B cell (primary cell): ENCODE measurements at regions not wholly inside any gene's neighbourhood (a gene's known extent, or its start where the extent isn't known, plus 50 kb on each side); places are given as distances from the start of the nearest gene placed in this dataset.

ENCODE experiments used
- ATAC-seq: fragments of 200-7000 bp; cut with Tn5 transposase; one replicate; pipeline ENCODE4 v1.10.0; 2021; ENCODE audit warnings: low read depth, mild to moderate bottlenecking, moderate number of reproducible peaks, moderate library complexity
- CTCF ChIA-PET: fragments of 350-600 bp; sonication (Branson Sonifier 250); formaldehyde crosslinking; loops from one replicate; lab custom pipeline; 2021; ENCODE audit warnings: antibody characterized with exemption, inconsistent platforms; lab: Charles Lee
- POLR2A ChIA-PET: fragments of 350-600 bp; sonication (Branson Sonifier 250); formaldehyde crosslinking; loops from one replicate; lab custom pipeline; 2021; ENCODE audit warnings: antibody characterized with exemption; lab: Charles Lee
- DNase-seq: peaks from one replicate; pipeline ENCODE4 v3.0.0; 2013
- H2AFZ ChIP-seq: 2 replicates; pipeline ENCODE4 v1.6.1; 2012; ENCODE audit warnings: mild to moderate bottlenecking, low read depth, low read length; ENCODE audit not compliant: insufficient read depth, poor library complexity, severe bottlenecking
- H3K27ac ChIP-seq, 2 donors: 1 replicate in 1 of 2; 2 replicates in 1 of 2; pipeline ENCODE4 v1.5.1; 2012 to 2013; ENCODE audit warnings: low read length in 2 of 2, mild to moderate bottlenecking in 2 of 2, moderate library complexity in 1 of 2
- H3K27me3 ChIP-seq, 4 experiments: fragments of 200-600 bp in 1 of 4; sonication (generic) in 1 of 4; replicated peaks in 1 of 4; 1 replicate in 2 of 4; 2 replicates in 2 of 4; pipeline versions ENCODE4 v1.6.1 to v1.7.0; 2013 to 2016; ENCODE audit warnings: low read length in 3 of 4, mild to moderate bottlenecking in 2 of 4, mixed read lengths in 1 of 4, moderate library complexity in 1 of 4; ENCODE audit not compliant: insufficient read depth in 4 of 4, control insufficient read depth in 3 of 4; ENCODE audit errors: control extremely low read depth in 1 of 4
- H3K36me3 ChIP-seq, 2 experiments: replicated peaks in 1 of 2; 1 replicate in 1 of 2; 2 replicates in 1 of 2; pipeline versions ENCODE4 v1.6.1 to v1.7.1; 2013; ENCODE audit warnings: low read length in 1 of 2; ENCODE audit not compliant: insufficient read depth in 2 of 2, control insufficient read depth in 1 of 2; ENCODE audit errors: control extremely low read depth in 1 of 2, extremely low read depth in 1 of 2
- H3K4me1 ChIP-seq, 2 donors: fragments of 200-600 bp in 1 of 2; sonication (generic) in 1 of 2; 1 replicate in 1 of 2; 2 replicates in 1 of 2; pipeline versions ENCODE4 v1.5.1 to v1.6.1; 2013 to 2017; ENCODE audit warnings: low read length in 2 of 2; ENCODE audit not compliant: control insufficient read depth in 2 of 2, insufficient read depth in 2 of 2
- H3K4me2 ChIP-seq: replicated peaks from 2 replicates; pipeline ENCODE3; 2012; ENCODE audit warnings: mild to moderate bottlenecking, low read depth, low read length; ENCODE audit not compliant: poor library complexity, severe bottlenecking
- H3K4me3 ChIP-seq, 5 experiments: fragments of 200-600 bp in 1 of 5; sonication (generic) in 1 of 5; 1 replicate in 3 of 5; 2 replicates in 2 of 5; pipeline versions ENCODE4 v1.5.1 to v1.7.0; 2011 to 2016; ENCODE audit warnings: low read length in 4 of 5, mild to moderate bottlenecking in 4 of 5, low read depth in 2 of 5, control low read depth in 1 of 5, moderate library complexity in 1 of 5; ENCODE audit not compliant: insufficient read depth in 1 of 5; ENCODE audit errors: control extremely low read depth in 1 of 5, extremely low read depth in 1 of 5
- H3K79me2 ChIP-seq: fragments of 200-600 bp; sonication (generic); one replicate; pipeline ENCODE4 v1.6.0; 2016; ENCODE audit warnings: low read length; ENCODE audit not compliant: control insufficient read depth, insufficient read depth
- H3K9ac ChIP-seq: fragments of 200-600 bp; sonication (generic); 2 replicates; pipeline ENCODE4 v1.6.1; 2017; ENCODE audit warnings: mild to moderate bottlenecking, low read length, moderate library complexity
- H3K9me3 ChIP-seq, 3 donors: one replicate each; pipeline versions ENCODE4 v1.6.1 to v1.7.1; 2013; ENCODE audit warnings: low read length in 2 of 3; ENCODE audit not compliant: control insufficient read depth in 2 of 3, insufficient read depth in 1 of 3; ENCODE audit errors: control extremely low read depth in 1 of 3
- H4K20me1 ChIP-seq: 2 replicates; pipeline ENCODE4 v1.6.0; 2012; ENCODE audit warnings: mild to moderate bottlenecking, low read length; ENCODE audit not compliant: insufficient read depth, control insufficient read depth, poor library complexity, severe bottlenecking
- H3K27ac Mint-ChIP-seq: one replicate; pipeline ENCODE4 v1.8.0; 2021; ENCODE audit warnings: mixed read lengths
- H3K27me3 Mint-ChIP-seq: one replicate; pipeline ENCODE4 v1.8.0; 2021; ENCODE audit warnings: mixed read lengths
- H3K4me1 Mint-ChIP-seq: one replicate; pipeline ENCODE4 v1.8.0; 2021; ENCODE audit warnings: mixed read lengths
- H3K4me3 Mint-ChIP-seq: one replicate; pipeline ENCODE4 v1.8.0; 2021; ENCODE audit warnings: mixed read lengths
- H3K9me3 Mint-ChIP-seq: one replicate; pipeline ENCODE4 v1.8.0; 2022; ENCODE audit warnings: mixed read lengths; ENCODE audit not compliant: insufficient read depth
- EZH2 ChIP-seq: IDR thresholded peaks from 2 replicates; pipeline ENCODE4 v1.6.1; 2012; ENCODE audit warnings: borderline replicate concordance, low read depth, mild to moderate bottlenecking, moderate library complexity, low read length; ENCODE audit not compliant: insufficient read depth, poor library complexity, severe bottlenecking
- WGBS: methylation state at CpG from one replicate; pipeline ENCODE4 v1.1.5; 2013; ENCODE audit warnings: missing lambda C conversion rate; ENCODE audit not compliant: insufficient coverage; 5-methylcytosine and 5-hydroxymethylcytosine counted together
- intact Hi-C: fragments of 100-400 bp; cut with micrococcal nuclease; formaldehyde crosslinking; loops from one replicate; pipeline ENCODE4 v1.10.0; 2022
- TF ChIP-seq, protein P1 (sequence below): fragments of 200-600 bp; IDR thresholded peaks from one replicate; pipeline ENCODE4 v1.8.0; 2022; ENCODE audit warnings: antibody characterized with exemption, mild to moderate bottlenecking

GRCh38 chr7:83850941-83851340, 202.0 kb upstream of the SEMA3E start:
- TF ChIP-seq EZH2: no peak
- TF ChIP-seq, protein P1, sequence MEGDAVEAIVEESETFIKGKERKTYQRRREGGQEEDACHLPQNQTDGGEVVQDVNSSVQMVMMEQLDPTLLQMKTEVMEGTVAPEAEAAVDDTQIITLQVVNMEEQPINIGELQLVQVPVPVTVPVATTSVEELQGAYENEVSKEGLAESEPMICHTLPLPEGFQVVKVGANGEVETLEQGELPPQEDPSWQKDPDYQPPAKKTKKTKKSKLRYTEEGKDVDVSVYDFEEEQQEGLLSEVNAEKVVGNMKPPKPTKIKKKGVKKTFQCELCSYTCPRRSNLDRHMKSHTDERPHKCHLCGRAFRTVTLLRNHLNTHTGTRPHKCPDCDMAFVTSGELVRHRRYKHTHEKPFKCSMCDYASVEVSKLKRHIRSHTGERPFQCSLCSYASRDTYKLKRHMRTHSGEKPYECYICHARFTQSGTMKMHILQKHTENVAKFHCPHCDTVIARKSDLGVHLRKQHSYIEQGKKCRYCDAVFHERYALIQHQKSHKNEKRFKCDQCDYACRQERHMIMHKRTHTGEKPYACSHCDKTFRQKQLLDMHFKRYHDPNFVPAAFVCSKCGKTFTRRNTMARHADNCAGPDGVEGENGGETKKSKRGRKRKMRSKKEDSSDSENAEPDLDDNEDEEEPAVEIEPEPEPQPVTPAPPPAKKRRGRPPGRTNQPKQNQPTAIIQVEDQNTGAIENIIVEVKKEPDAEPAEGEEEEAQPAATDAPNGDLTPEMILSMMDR: no peak
- Histone ChIP-seq H3K27me3 (no peaks in the 10 kb centered on the region), H3K36me3 (no peaks in the 10 kb centered on the region), H3K4me1 (no peaks in the 10 kb centered on the region), H3K9me3 (no peaks in the 10 kb centered on the region), H3K4me3 (no peak overlapping the region), H3K27ac (no peak overlapping the region), H2AFZ (no peak overlapping the region), H4K20me1 (no peaks in the 10 kb centered on the region), H3K9ac (no peak overlapping the region), H3K4me2 (no peak overlapping the region), H3K79me2 (no peaks in the 10 kb centered on the region)
- Mint-ChIP-seq H3K27me3 (no peaks in the 10 kb centered on the region), H3K4me3 (no peak overlapping the region), H3K4me1 (no peaks in the 10 kb centered on the region), H3K27ac (no peak overlapping the region), H3K9me3 (no peaks in the 10 kb centered on the region)
- CTCF ChIA-PET: no interaction called here
- ATAC-seq (no peak), DNase-seq (no peak)
- intact Hi-C loops: no loop called here
- POLR2A ChIA-PET: no interaction called here

GRCh38 chr7:83850125-83850524, 201.2 kb upstream of the SEMA3E start:
- Histone ChIP-seq H3K4me1 (no peaks in the 10 kb centered on the region), H3K27ac (no peak overlapping the region), H4K20me1 (no peaks in the 10 kb centered on the region), H3K9ac (no peak overlapping the region), H3K27me3 (no peaks in the 10 kb centered on the region), H3K4me2 (no peak overlapping the region), H2AFZ (no peak overlapping the region), H3K79me2 (no peaks in the 10 kb centered on the region), H3K36me3 (no peaks in the 10 kb centered on the region), H3K9me3 (no peaks in the 10 kb centered on the region), H3K4me3 (no peak overlapping the region)
- ATAC-seq (no peak), DNase-seq (no peak)
- no CpG with 5 or more reads among the region's 3 CpGs for WGBS
- Mint-ChIP-seq H3K27ac (no peak overlapping the region), H3K4me1 (no peaks in the 10 kb centered on the region), H3K9me3 (no peaks in the 10 kb centered on the region), H3K4me3 (no peak overlapping the region), H3K27me3 (no peaks in the 10 kb centered on the region)
- CTCF ChIA-PET: no interaction called here
- no peak for TF ChIP-seq EZH2
- TF ChIP-seq, protein P1: no peak
- POLR2A ChIA-PET: no interaction called here
- intact Hi-C loops: no loop called here
